GM23338 (cell line): ENCODE measurements at regions not wholly inside any gene's neighbourhood (a gene's known extent, or its start where the extent isn't known, plus 50 kb on each side); places are given as distances from the start of the nearest gene placed in this dataset.

Source experiments
- ATAC-seq: fragments of 200-7000 bp; cut with Tn5 transposase; 3 replicates; pipeline ENCODE4 v1.9.1; 2020
- DNase-seq: peaks from one replicate; pipeline ENCODE4 v3.0.0-alpha.2; 2015; ENCODE audit warnings: low spot score
- H2AFZ ChIP-seq: fragments of 200-600 bp; sonication (generic); 2 replicates; pipeline ENCODE4 v1.8.0; 2016; ENCODE audit warnings: antibody characterized with exemption, mild to moderate bottlenecking, moderate library complexity
- H3F3A ChIP-seq: fragments of 200-600 bp; sonication (generic); replicated peaks from 2 replicates; pipeline ENCODE4 v1.8.0; 2017; ENCODE audit warnings: antibody characterized with exemption, mixed run types, low read depth
- H3K27ac ChIP-seq: fragments of 200-600 bp; sonication (generic); 2 replicates; pipeline ENCODE4 v1.6.1; 2016; ENCODE audit warnings: low read depth
- H3K27me3 ChIP-seq: fragments of 200-600 bp; sonication (generic); 2 replicates; pipeline ENCODE4 v1.8.0; 2016; ENCODE audit warnings: mild to moderate bottlenecking, mixed run types, moderate library complexity; ENCODE audit not compliant: insufficient read depth
- H3K36me3 ChIP-seq: fragments of 200-600 bp; sonication (generic); 2 replicates; pipeline ENCODE4 v1.8.0; 2016; ENCODE audit warnings: mild to moderate bottlenecking; ENCODE audit not compliant: insufficient read depth
- H3K4me1 ChIP-seq: fragments of 200-600 bp; sonication (generic); 2 replicates; pipeline ENCODE4 v1.8.0; 2016; ENCODE audit warnings: mild to moderate bottlenecking, moderate library complexity; ENCODE audit not compliant: insufficient read depth
- H3K4me2 ChIP-seq: fragments of 200-600 bp; sonication (generic); 2 replicates; pipeline ENCODE4 v1.7.1; 2017; ENCODE audit warnings: mixed run types
- H3K4me3 ChIP-seq: fragments of 200-600 bp; sonication (generic); 2 replicates; pipeline ENCODE4 v1.6.1; 2016; ENCODE audit warnings: mixed run types
- H3K79me2 ChIP-seq: fragments of 200-600 bp; sonication (generic); replicated peaks from 2 replicates; pipeline ENCODE4 v1.8.0; 2017; ENCODE audit warnings: mild to moderate bottlenecking; ENCODE audit not compliant: insufficient read depth
- H3K9me2 ChIP-seq: fragments of 200-600 bp; sonication (generic); 2 replicates; pipeline ENCODE4 v1.8.0; 2017; ENCODE audit not compliant: insufficient read depth
- H4K20me1 ChIP-seq: fragments of 200-600 bp; sonication (generic); replicated peaks from 2 replicates; pipeline ENCODE4 v1.8.0; 2017; ENCODE audit warnings: mild to moderate bottlenecking; ENCODE audit not compliant: insufficient read depth
- H3K27ac Mint-ChIP-seq: 2 replicates; pipeline ENCODE4 v1.8.0; 2020; ENCODE audit warnings: inconsistent platforms, mild to moderate bottlenecking, moderate library complexity, mixed read lengths
- H3K27me3 Mint-ChIP-seq: 3 replicates; pipeline ENCODE4 v1.8.0; 2022; ENCODE audit warnings: low read depth, mild to moderate bottlenecking, moderate library complexity, mixed read lengths, inconsistent platforms; ENCODE audit not compliant: insufficient read depth, poor library complexity
- H3K36me3 Mint-ChIP-seq: 3 replicates; pipeline ENCODE4 v1.8.0; 2021; ENCODE audit warnings: low read depth, mild to moderate bottlenecking, inconsistent platforms, moderate library complexity, mixed read lengths
- H3K4me1 Mint-ChIP-seq: 3 replicates; pipeline ENCODE4 v1.8.0; 2020; ENCODE audit warnings: mild to moderate bottlenecking, inconsistent platforms, mixed read lengths
- H3K4me3 Mint-ChIP-seq: 3 replicates; pipeline ENCODE4 v1.8.0; 2021; ENCODE audit warnings: moderate library complexity, mild to moderate bottlenecking, inconsistent platforms, mixed read lengths
- H3K9me3 Mint-ChIP-seq: 3 replicates; pipeline ENCODE4 v1.8.0; 2020; ENCODE audit warnings: moderate library complexity, mild to moderate bottlenecking, inconsistent platforms, mixed read lengths
- CREB1 ChIP-seq: fragments of 250-450 bp; sonication (Bioruptor Pico); IDR thresholded peaks from 2 replicates; pipeline ENCODE4 v1.5.0; 2020; ENCODE audit warnings: low read depth, mild to moderate bottlenecking, moderate library complexity
- EZH2 ChIP-seq: fragments of 200-600 bp; sonication (generic); IDR thresholded peaks from one replicate; pipeline ENCODE4 v1.8.0; 2017; ENCODE audit warnings: antibody characterized with exemption, mild to moderate bottlenecking, low read depth; ENCODE audit not compliant: unreplicated experiment
- EZH2phosphoT487 ChIP-seq: fragments of 200-600 bp; sonication (generic); IDR thresholded peaks from one replicate; pipeline ENCODE4 v1.8.1; 2018; ENCODE audit warnings: antibody characterized with exemption; ENCODE audit not compliant: unreplicated experiment
- JUNB ChIP-seq: IDR thresholded peaks from one replicate; pipeline ENCODE4 v1.6.1; 2016; ENCODE audit warnings: antibody characterized with exemption; ENCODE audit not compliant: unreplicated experiment
- NANOG ChIP-seq: IDR thresholded peaks from 2 replicates; pipeline ENCODE4 v1.6.1; 2016; ENCODE audit warnings: antibody characterized with exemption, borderline replicate concordance
- POLR2AphosphoS5 ChIP-seq: IDR thresholded peaks from 2 replicates; pipeline ENCODE4 v1.6.1; 2016; ENCODE audit warnings: antibody characterized with exemption, low read depth
- STAT1 ChIP-seq: IDR thresholded peaks from one replicate; pipeline ENCODE4 v1.6.1; 2016; ENCODE audit warnings: antibody characterized with exemption; ENCODE audit not compliant: unreplicated experiment
- ZNF114 ChIP-seq: fragments of 250-450 bp; sonication (Bioruptor Pico); IDR thresholded peaks from 2 replicates; pipeline ENCODE4 v1.5.0; 2020; ENCODE audit warnings: mild to moderate bottlenecking, moderate library complexity
- ZNF331 ChIP-seq: fragments of 250-450 bp; sonication (Bioruptor Pico); IDR thresholded peaks from 2 replicates; pipeline ENCODE4 v1.5.0; 2020; ENCODE audit warnings: low read depth, mild to moderate bottlenecking, moderate library complexity
- TF ChIP-seq, protein P1 (sequence below), 2 experiments: fragments of 200-600 bp in 1 of 2; sonication (generic) in 1 of 2; conservative IDR thresholded peaks; 2 replicates each; pipeline versions ENCODE4 v1.5.1 to v1.6.1; 2016 to 2017; ENCODE audit warnings: antibody characterized with exemption in 2 of 2, low read depth in 2 of 2, mild to moderate bottlenecking in 2 of 2, moderate library complexity in 1 of 2
- TF ChIP-seq, protein P2 (sequence below): IDR thresholded peaks from 2 replicates; pipeline ENCODE4 v1.6.1; 2016; ENCODE audit warnings: antibody characterized with exemption
- TF ChIP-seq, protein P3 (sequence below): fragments of 250-450 bp; sonication (Bioruptor Pico); IDR thresholded peaks from 2 replicates; pipeline ENCODE4 v1.5.0; 2020; ENCODE audit warnings: mild to moderate bottlenecking, moderate library complexity
- TF ChIP-seq, protein P4 (sequence below): IDR thresholded peaks from one replicate; pipeline ENCODE4 v1.6.1; 2018; ENCODE audit warnings: antibody characterized with exemption; ENCODE audit not compliant: unreplicated experiment

DNA sequence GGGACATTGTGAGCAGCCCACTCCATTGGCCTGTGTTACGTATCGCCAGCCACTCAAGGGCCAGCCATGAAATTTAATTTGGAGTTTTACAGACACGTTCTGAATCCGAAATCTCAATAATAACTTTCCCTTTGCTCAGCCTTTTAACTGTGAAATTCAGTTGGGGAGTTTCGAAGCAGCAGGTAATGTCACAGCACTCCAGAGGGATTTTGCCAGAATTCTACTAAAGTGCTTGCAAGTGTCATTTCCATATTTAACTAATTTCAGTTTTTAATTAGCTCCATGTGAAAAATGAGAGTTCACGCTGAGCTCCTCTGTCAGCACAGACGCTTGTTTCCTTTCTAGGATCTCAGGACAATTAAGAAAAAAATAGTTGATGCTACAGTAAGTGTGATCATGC is 267.1 kb upstream of the WWC1 start:
- H3K27me3 Mint-ChIP-seq: no peaks in the 10 kb centered on the region
- DNase-seq: no peak
- Histone ChIP-seq H3K4me3 (no peak overlapping the region), H3K27me3 (no peaks in the 10 kb centered on the region), H3K27ac (no peak overlapping the region), H3K9me2 (no peaks in the 10 kb centered on the region), H4K20me1 (no peaks in the 10 kb centered on the region), H3F3A (no peaks in the 10 kb centered on the region), H2AFZ (no peak overlapping the region), H3K79me2 (no peaks in the 10 kb centered on the region), H3K4me2 (no peak overlapping the region), H3K4me1 (no peaks in the 10 kb centered on the region), H3K36me3 (no peaks in the 10 kb centered on the region; the same call in 1 of the 2 replicates)
- no peak for ATAC-seq
- no peaks in the 10 kb centered on the region for H3K9me3 Mint-ChIP-seq
- H3K36me3 Mint-ChIP-seq: no peaks in the 10 kb centered on the region
- H3K4me3 Mint-ChIP-seq: no peak overlapping the region
- no peak overlapping the region for H3K27ac Mint-ChIP-seq
- peaks cover 7% of the 10 kb centered on the region for H3K4me1 Mint-ChIP-seq
- TF ChIP-seq NANOG (no peak), POLR2AphosphoS5 (no peak), JUNB (no peak), EZH2phosphoT487 (no peak), ZNF331 (CRISPR knock-in tag) (no peak), EZH2 (no peak), STAT1 (no peak), ZNF114 (CRISPR knock-in tag) (no peak), CREB1 (CRISPR knock-in tag) (no peak)
- TF ChIP-seq, protein P1, sequence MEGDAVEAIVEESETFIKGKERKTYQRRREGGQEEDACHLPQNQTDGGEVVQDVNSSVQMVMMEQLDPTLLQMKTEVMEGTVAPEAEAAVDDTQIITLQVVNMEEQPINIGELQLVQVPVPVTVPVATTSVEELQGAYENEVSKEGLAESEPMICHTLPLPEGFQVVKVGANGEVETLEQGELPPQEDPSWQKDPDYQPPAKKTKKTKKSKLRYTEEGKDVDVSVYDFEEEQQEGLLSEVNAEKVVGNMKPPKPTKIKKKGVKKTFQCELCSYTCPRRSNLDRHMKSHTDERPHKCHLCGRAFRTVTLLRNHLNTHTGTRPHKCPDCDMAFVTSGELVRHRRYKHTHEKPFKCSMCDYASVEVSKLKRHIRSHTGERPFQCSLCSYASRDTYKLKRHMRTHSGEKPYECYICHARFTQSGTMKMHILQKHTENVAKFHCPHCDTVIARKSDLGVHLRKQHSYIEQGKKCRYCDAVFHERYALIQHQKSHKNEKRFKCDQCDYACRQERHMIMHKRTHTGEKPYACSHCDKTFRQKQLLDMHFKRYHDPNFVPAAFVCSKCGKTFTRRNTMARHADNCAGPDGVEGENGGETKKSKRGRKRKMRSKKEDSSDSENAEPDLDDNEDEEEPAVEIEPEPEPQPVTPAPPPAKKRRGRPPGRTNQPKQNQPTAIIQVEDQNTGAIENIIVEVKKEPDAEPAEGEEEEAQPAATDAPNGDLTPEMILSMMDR (conservative IDR thresholded peaks at IDR 0.05; ENCODE audit: low read depth in 2 of 2): no peak
- TF ChIP-seq, protein P2, sequence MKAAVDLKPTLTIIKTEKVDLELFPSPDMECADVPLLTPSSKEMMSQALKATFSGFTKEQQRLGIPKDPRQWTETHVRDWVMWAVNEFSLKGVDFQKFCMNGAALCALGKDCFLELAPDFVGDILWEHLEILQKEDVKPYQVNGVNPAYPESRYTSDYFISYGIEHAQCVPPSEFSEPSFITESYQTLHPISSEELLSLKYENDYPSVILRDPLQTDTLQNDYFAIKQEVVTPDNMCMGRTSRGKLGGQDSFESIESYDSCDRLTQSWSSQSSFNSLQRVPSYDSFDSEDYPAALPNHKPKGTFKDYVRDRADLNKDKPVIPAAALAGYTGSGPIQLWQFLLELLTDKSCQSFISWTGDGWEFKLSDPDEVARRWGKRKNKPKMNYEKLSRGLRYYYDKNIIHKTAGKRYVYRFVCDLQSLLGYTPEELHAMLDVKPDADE: no peak
- TF ChIP-seq, protein P3, sequence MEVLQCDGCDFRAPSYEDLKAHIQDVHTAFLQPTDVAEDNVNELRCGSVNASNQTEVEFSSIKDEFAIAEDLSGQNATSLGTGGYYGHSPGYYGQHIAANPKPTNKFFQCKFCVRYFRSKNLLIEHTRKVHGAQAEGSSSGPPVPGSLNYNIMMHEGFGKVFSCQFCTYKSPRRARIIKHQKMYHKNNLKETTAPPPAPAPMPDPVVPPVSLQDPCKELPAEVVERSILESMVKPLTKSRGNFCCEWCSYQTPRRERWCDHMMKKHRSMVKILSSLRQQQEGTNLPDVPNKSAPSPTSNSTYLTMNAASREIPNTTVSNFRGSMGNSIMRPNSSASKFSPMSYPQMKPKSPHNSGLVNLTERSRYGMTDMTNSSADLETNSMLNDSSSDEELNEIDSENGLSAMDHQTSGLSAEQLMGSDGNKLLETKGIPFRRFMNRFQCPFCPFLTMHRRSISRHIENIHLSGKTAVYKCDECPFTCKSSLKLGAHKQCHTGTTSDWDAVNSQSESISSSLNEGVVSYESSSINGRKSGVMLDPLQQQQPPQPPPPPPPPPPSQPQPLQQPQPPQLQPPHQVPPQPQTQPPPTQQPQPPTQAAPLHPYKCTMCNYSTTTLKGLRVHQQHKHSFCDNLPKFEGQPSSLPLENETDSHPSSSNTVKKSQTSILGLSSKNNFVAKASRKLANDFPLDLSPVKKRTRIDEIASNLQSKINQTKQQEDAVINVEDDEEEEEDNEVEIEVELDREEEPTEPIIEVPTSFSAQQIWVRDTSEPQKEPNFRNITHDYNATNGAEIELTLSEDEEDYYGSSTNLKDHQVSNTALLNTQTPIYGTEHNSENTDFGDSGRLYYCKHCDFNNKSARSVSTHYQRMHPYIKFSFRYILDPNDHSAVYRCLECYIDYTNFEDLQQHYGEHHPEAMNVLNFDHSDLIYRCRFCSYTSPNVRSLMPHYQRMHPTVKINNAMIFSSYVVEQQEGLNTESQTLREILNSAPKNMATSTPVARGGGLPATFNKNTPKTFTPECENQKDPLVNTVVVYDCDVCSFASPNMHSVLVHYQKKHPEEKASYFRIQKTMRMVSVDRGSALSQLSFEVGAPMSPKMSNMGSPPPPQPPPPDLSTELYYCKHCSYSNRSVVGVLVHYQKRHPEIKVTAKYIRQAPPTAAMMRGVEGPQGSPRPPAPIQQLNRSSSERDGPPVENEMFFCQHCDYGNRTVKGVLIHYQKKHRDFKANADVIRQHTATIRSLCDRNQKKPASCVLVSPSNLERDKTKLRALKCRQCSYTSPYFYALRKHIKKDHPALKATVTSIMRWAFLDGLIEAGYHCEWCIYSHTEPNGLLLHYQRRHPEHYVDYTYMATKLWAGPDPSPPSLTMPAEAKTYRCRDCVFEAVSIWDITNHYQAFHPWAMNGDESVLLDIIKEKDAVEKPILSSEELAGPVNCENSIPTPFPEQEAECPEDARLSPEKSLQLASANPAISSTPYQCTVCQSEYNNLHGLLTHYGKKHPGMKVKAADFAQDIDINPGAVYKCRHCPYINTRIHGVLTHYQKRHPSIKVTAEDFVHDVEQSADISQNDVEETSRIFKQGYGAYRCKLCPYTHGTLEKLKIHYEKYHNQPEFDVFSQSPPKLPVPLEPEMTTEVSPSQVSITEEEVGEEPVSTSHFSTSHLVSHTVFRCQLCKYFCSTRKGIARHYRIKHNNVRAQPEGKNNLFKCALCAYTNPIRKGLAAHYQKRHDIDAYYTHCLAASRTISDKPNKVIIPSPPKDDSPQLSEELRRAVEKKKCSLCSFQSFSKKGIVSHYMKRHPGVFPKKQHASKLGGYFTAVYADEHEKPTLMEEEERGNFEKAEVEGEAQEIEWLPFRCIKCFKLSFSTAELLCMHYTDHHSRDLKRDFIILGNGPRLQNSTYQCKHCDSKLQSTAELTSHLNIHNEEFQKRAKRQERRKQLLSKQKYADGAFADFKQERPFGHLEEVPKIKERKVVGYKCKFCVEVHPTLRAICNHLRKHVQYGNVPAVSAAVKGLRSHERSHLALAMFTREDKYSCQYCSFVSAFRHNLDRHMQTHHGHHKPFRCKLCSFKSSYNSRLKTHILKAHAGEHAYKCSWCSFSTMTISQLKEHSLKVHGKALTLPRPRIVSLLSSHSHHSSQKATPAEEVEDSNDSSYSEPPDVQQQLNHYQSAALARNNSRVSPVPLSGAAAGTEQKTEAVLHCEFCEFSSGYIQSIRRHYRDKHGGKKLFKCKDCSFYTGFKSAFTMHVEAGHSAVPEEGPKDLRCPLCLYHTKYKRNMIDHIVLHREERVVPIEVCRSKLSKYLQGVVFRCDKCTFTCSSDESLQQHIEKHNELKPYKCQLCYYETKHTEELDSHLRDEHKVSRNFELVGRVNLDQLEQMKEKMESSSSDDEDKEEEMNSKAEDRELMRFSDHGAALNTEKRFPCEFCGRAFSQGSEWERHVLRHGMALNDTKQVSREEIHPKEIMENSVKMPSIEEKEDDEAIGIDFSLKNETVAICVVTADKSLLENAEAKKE (CRISPR knock-in tag): no peak
- TF ChIP-seq, protein P4, sequence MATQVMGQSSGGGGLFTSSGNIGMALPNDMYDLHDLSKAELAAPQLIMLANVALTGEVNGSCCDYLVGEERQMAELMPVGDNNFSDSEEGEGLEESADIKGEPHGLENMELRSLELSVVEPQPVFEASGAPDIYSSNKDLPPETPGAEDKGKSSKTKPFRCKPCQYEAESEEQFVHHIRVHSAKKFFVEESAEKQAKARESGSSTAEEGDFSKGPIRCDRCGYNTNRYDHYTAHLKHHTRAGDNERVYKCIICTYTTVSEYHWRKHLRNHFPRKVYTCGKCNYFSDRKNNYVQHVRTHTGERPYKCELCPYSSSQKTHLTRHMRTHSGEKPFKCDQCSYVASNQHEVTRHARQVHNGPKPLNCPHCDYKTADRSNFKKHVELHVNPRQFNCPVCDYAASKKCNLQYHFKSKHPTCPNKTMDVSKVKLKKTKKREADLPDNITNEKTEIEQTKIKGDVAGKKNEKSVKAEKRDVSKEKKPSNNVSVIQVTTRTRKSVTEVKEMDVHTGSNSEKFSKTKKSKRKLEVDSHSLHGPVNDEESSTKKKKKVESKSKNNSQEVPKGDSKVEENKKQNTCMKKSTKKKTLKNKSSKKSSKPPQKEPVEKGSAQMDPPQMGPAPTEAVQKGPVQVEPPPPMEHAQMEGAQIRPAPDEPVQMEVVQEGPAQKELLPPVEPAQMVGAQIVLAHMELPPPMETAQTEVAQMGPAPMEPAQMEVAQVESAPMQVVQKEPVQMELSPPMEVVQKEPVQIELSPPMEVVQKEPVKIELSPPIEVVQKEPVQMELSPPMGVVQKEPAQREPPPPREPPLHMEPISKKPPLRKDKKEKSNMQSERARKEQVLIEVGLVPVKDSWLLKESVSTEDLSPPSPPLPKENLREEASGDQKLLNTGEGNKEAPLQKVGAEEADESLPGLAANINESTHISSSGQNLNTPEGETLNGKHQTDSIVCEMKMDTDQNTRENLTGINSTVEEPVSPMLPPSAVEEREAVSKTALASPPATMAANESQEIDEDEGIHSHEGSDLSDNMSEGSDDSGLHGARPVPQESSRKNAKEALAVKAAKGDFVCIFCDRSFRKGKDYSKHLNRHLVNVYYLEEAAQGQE: no peak
